Esophagus muscularis mucosa (tissue), 4 donors: ENCODE measurements at regions not wholly inside any gene's neighbourhood (a gene's known extent, or its start where the extent isn't known, plus 50 kb on each side); places are given as distances from the start of the nearest gene placed in this dataset.

Experiments used
- EP300 ChIP-seq: sonication (generic); formaldehyde crosslinking; IDR thresholded peaks from one replicate; pipeline ENCODE4 v1.6.1; 2017; ENCODE audit warnings: antibody characterized with exemption
- POLR2A ChIP-seq: fragments of 450-650 bp; IDR thresholded peaks from one replicate; pipeline ENCODE4 v1.6.1; 2017; ENCODE audit warnings: antibody characterized with exemption, moderate library complexity, mild to moderate bottlenecking, low read depth
- POLR2AphosphoS5 ChIP-seq, 2 donors: sonication (generic); formaldehyde crosslinking; IDR thresholded peaks; one replicate each; pipeline ENCODE4 v1.6.1; 2017; ENCODE audit warnings: antibody characterized with exemption in 2 of 2
- TF ChIP-seq, protein P1 (sequence below), 3 experiments: fragments of 200-600 bp in 2 of 3; fragments of 450-650 bp in 1 of 3; sonication (generic) in 2 of 3; IDR thresholded peaks; one replicate each; pipeline ENCODE4 v1.5.1; 2017 to 2019; ENCODE audit warnings: antibody characterized with exemption in 3 of 3, mild to moderate bottlenecking in 2 of 3, moderate library complexity in 1 of 3

- TF ChIP-seq POLR2A, result no peak
- TF ChIP-seq, protein P1, sequence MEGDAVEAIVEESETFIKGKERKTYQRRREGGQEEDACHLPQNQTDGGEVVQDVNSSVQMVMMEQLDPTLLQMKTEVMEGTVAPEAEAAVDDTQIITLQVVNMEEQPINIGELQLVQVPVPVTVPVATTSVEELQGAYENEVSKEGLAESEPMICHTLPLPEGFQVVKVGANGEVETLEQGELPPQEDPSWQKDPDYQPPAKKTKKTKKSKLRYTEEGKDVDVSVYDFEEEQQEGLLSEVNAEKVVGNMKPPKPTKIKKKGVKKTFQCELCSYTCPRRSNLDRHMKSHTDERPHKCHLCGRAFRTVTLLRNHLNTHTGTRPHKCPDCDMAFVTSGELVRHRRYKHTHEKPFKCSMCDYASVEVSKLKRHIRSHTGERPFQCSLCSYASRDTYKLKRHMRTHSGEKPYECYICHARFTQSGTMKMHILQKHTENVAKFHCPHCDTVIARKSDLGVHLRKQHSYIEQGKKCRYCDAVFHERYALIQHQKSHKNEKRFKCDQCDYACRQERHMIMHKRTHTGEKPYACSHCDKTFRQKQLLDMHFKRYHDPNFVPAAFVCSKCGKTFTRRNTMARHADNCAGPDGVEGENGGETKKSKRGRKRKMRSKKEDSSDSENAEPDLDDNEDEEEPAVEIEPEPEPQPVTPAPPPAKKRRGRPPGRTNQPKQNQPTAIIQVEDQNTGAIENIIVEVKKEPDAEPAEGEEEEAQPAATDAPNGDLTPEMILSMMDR (IDR thresholded peaks at IDR 0.05), result no peak
- no peak for TF ChIP-seq POLR2AphosphoS5 (IDR thresholded peaks at IDR 0.05)
- TF ChIP-seq EP300, result no peak
These were observed 151.1 kb downstream of the DMRT2 start for GRCh38 chr9:1201262-1201661.
